Tibial nerve (tissue), 4 donors: ENCODE measurements at regions not wholly inside any gene's neighbourhood (a gene's known extent, or its start where the extent isn't known, plus 50 kb on each side); places are given as distances from the start of the nearest gene placed in this dataset.

ENCODE experiments used
- DNase-seq, 2 donors: peaks; one replicate each; pipeline ENCODE4 v3.0.0-alpha.2; 2019; ENCODE audit warnings: low spot score in 2 of 2
- H3K27ac ChIP-seq, 4 donors: fragments of 200-600 bp; sonication (generic) in 3 of 4; one replicate each; pipeline ENCODE4 v1.5.1; 2017 to 2019; ENCODE audit warnings: mild to moderate bottlenecking in 1 of 4
- H3K27me3 ChIP-seq, 2 donors: fragments of 200-600 bp; sonication (generic) in 1 of 2; one replicate each; pipeline versions ENCODE4 v1.5.1 to v1.6.0; 2017 to 2019
- H3K36me3 ChIP-seq, 3 donors: fragments of 200-600 bp; sonication (generic); one replicate each; pipeline ENCODE4 v1.5.1; 2018 to 2019
- H3K4me1 ChIP-seq, 4 donors: fragments of 200-600 bp; sonication (generic) in 3 of 4; one replicate each; pipeline ENCODE4 v1.5.1; 2017 to 2019
- H3K4me3 ChIP-seq, 4 donors: fragments of 200-600 bp; sonication (generic) in 3 of 4; one replicate each; pipeline ENCODE4 v1.5.1; 2017 to 2019; ENCODE audit warnings: mild to moderate bottlenecking in 1 of 4, moderate library complexity in 1 of 4
- H3K9me3 ChIP-seq, 4 donors: fragments of 200-600 bp; sonication (generic) in 3 of 4; one replicate each; pipeline ENCODE4 v1.5.1; 2017 to 2019
- EP300 ChIP-seq, 2 donors: sonication (generic); formaldehyde crosslinking; IDR thresholded peaks; one replicate each; pipeline ENCODE4 v1.6.1; 2017; ENCODE audit warnings: antibody characterized with exemption in 2 of 2, mild to moderate bottlenecking in 1 of 2
- POLR2A ChIP-seq, 2 donors: fragments of 450-650 bp; IDR thresholded peaks; one replicate each; pipeline ENCODE4 v1.6.1; 2017; ENCODE audit warnings: antibody characterized with exemption in 2 of 2, mild to moderate bottlenecking in 2 of 2, moderate library complexity in 2 of 2
- WGBS, 2 donors: methylation state at CpG; one replicate each; pipeline ENCODE4 v1.1.5; 2018; 5-methylcytosine and 5-hydroxymethylcytosine counted together
- TF ChIP-seq, protein P1 (sequence below), 5 experiments: fragments of 200-600 bp in 3 of 5; fragments of 450-650 bp in 2 of 5; sonication (generic) in 3 of 5; IDR thresholded peaks; one replicate each; pipeline ENCODE4 v1.5.1; 2016 to 2019; ENCODE audit warnings: antibody characterized with exemption in 5 of 5, mild to moderate bottlenecking in 3 of 5, moderate library complexity in 2 of 5

DNA sequence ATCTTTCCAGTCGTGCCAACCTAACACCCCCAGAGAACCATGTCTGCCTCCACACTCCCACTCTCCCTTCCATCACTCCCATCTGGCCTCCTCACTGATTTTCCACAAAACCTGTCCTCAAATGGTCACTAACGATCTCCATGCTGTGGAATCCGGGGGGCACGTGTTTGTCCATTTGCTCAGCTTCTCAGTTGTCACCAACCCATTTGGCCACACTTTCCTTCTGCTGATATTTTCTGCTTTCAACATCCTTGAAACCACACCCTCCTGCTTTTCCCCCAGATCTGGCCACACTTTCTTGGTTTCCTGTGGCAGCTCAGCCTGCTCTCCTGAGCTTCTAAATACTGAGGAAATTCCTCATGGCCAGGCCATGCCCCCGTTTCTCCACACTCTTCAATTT lies 257.2 kb upstream of the NSMCE3 start:
- Histone ChIP-seq H3K36me3 (no peaks in the 10 kb centered on the region), H3K4me1 (no peaks in the 10 kb centered on the region), H3K27ac (no peak overlapping the region), H3K27me3 (no peaks in the 10 kb centered on the region), H3K9me3 (no peaks in the 10 kb centered on the region), H3K4me3 (no peak overlapping the region)
- WGBS, 2 donors: 80 to 81% methylated on average over 5 of the region's 5 CpGs
- TF ChIP-seq, protein P1, sequence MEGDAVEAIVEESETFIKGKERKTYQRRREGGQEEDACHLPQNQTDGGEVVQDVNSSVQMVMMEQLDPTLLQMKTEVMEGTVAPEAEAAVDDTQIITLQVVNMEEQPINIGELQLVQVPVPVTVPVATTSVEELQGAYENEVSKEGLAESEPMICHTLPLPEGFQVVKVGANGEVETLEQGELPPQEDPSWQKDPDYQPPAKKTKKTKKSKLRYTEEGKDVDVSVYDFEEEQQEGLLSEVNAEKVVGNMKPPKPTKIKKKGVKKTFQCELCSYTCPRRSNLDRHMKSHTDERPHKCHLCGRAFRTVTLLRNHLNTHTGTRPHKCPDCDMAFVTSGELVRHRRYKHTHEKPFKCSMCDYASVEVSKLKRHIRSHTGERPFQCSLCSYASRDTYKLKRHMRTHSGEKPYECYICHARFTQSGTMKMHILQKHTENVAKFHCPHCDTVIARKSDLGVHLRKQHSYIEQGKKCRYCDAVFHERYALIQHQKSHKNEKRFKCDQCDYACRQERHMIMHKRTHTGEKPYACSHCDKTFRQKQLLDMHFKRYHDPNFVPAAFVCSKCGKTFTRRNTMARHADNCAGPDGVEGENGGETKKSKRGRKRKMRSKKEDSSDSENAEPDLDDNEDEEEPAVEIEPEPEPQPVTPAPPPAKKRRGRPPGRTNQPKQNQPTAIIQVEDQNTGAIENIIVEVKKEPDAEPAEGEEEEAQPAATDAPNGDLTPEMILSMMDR (IDR thresholded peaks at IDR 0.05): no peak
- TF ChIP-seq POLR2A (IDR thresholded peaks at IDR 0.05) (no peak), EP300 (IDR thresholded peaks at IDR 0.05) (no peak)
- no peak for DNase-seq

DNA sequence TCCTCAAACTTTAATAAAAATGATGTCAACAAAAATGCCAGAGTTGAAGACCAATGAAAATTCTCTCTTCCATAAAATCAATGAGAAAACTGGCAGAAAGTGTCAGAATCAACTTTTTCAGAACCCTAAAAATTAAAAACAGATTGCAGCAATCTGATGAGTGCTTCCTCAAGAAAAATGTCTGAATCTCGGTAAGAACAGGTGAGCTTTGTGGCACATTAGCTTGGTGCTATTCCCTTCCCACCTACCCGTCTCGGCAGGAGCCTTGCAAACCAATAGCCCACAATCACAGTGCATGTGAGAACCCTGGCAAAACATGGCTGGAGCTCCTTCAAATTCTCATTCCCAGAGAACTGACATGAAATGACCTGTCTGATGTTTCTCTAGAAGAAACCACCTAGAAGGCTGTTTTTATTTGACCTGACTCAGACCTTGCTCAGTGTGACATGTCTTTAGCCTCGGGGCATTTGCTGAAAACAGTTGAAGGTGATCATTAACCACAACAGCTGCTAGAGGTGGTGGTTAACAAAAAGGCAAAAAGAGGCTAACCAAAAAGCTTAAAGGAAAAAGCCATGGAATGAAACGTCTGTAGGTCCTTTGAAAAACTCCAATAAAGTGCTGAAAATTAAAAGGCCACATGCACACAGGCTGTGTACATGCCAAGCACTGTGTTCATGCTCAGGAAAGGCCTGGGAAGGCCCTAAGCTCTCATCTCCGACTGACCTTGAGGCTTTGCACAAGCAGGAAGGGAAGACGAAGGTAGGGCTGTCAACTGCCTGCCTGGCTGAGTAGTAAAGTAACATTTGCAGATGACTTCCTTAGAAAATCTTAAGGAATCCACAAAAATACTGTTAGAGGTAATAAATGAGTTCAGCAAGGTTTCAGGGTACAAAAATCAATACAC lies 253.0 kb upstream of the NSMCE3 start:
- H3K36me3 ChIP-seq: no peaks in the 10 kb centered on the region
- H3K4me1 ChIP-seq: no peaks in the 10 kb centered on the region
- TF ChIP-seq EP300 (IDR thresholded peaks at IDR 0.05): no peak
- TF ChIP-seq, protein P1 (IDR thresholded peaks at IDR 0.05): no peak
- TF ChIP-seq POLR2A (IDR thresholded peaks at IDR 0.05): no peak
- H3K9me3 ChIP-seq: peaks cover 0 to 15% (median 0%) of the 10 kb centered on the region in 4 donors
- DNase-seq: no peak
- no peaks in the 10 kb centered on the region for H3K27me3 ChIP-seq
- 57 to 65% methylated on average over 7 of the region's 7 CpGs for WGBS, 2 donors
- H3K4me3 ChIP-seq: no peak overlapping the region
- no peak overlapping the region for H3K27ac ChIP-seq

DNA sequence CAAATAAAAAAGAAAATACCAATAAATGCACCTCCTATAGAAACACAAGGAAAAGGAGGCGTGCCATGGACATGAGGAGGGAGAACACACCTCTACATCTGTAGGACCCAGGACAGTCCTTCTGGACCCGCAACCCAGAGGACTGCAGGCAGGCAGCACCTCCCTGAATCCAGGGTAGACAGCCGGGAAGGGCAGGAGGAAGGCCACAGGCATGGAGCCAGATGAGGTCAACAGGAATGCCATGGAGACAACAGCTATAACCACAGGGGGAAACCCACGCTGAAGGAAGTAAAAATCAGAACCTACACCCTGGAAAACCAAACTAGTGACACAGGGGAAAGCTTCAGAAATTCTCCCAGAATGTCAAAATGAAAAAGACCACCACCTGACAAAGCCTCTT lies 248.8 kb upstream of the NSMCE3 start:
- no peak overlapping the region for H3K27ac ChIP-seq
- WGBS, 2 donors: 61 to 69% methylated on average over 4 of the region's 4 CpGs
- no peaks in the 10 kb centered on the region for H3K27me3 ChIP-seq
- H3K4me1 ChIP-seq: no peaks in the 10 kb centered on the region
- H3K4me3 ChIP-seq: no peak overlapping the region
- TF ChIP-seq, protein P1 (IDR thresholded peaks at IDR 0.05): no peak
- no peak for TF ChIP-seq POLR2A (IDR thresholded peaks at IDR 0.05)
- H3K9me3 ChIP-seq: peaks cover 0 to 15% (median 0%) of the 10 kb centered on the region in 4 donors
- no peak for DNase-seq
- no peaks in the 10 kb centered on the region for H3K36me3 ChIP-seq

DNA sequence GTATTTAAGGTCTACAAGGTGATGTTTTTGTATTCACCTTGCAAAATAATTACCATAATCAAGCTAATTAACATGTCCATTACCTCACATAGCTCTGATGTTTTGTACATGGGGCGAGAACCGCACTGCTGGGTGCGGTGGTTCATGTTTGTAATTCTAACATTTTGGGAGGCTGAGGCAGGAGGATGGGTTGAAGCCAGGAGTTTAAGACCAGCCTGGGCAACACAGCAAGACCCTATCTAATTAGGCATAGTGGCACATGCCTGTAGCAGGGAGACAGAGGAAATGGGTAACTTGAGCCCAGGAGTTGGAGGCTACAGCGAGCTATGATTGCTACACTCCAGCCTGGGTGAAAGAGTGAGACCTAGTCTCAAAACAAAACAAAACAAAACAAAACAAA lies 248.2 kb upstream of the NSMCE3 start:
- Histone ChIP-seq H3K27me3 (no peaks in the 10 kb centered on the region), H3K36me3 (no peaks in the 10 kb centered on the region), H3K4me1 (no peaks in the 10 kb centered on the region), H3K4me3 (no peak overlapping the region), H3K27ac (no peak overlapping the region), H3K9me3 (peaks cover 0 to 15% (median 0%) of the 10 kb centered on the region in 4 donors)
- TF ChIP-seq POLR2A (IDR thresholded peaks at IDR 0.05): no peak
- TF ChIP-seq EP300 (IDR thresholded peaks at IDR 0.05): no peak
- TF ChIP-seq, protein P1 (IDR thresholded peaks at IDR 0.05): no peak
- no peak for DNase-seq
- 96% methylated on average over 4 of the region's 4 CpGs for WGBS, 2 donors

DNA sequence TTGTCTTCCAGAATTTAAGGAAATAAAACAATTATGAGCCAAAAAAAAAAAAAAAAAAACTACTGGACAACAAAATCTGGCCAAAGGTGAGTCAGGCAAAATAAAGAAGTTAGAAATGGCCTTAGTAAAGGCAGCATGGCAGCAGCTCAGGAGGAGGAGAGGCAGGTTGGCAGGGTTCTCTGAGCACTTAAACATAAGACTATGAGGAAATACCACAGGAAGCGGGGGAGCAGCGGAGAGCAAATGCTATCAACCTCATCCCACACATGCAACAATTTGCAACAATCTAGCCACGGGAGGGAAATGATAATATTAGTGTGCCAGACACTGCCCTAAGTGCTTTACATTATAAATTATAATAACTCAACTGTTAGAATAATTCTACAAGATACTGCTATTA lies 247.3 kb upstream of the NSMCE3 start:
- no peaks in the 10 kb centered on the region for H3K36me3 ChIP-seq
- TF ChIP-seq, protein P1 (IDR thresholded peaks at IDR 0.05): no peak
- TF ChIP-seq EP300 (IDR thresholded peaks at IDR 0.05) (no peak), POLR2A (IDR thresholded peaks at IDR 0.05) (no peak)
- H3K27me3 ChIP-seq: no peaks in the 10 kb centered on the region
- no peak overlapping the region for H3K4me3 ChIP-seq
- H3K9me3 ChIP-seq: peaks cover 0 to 20% (median 0%) of the 10 kb centered on the region in 4 donors
- 52 to 57% methylated on average over 3 of the region's 3 CpGs for WGBS, 2 donors
- DNase-seq: no peak
- H3K27ac ChIP-seq: no peak overlapping the region
- no peaks in the 10 kb centered on the region for H3K4me1 ChIP-seq
